ENCODE measurements at regions not wholly inside any gene's neighbourhood (a gene's known extent, or its start where the extent isn't known, plus 50 kb on each side); places are given as distances from the start of the nearest gene placed in this dataset.
A peak's percentile ranks its signal among the peaks of the same experiment; 100 is the strongest.

GRCh38 chr9:78563269-78563668 lies 266.3 kb downstream of the PSAT1 start:
- no peak for DNase-seq

- DNase-seq: no peak
These were observed 268.6 kb downstream of the PSAT1 start for GRCh38 chr9:78565481-78565880.

GRCh38 chr9:78566521-78566920 lies 269.6 kb downstream of the PSAT1 start:
- DNase-seq: no peak

GRCh38 chr9:78566948-78567675 lies 270.2 kb downstream of the PSAT1 start:
- no peak for DNase-seq

- peak in 2 of 51 donors; percentile 11 to 53 for DNase-seq
These were observed 270.8 kb downstream of the PSAT1 start for GRCh38 chr9:78567693-78568092.

GRCh38 chr9:78568774-78569173 lies 271.8 kb downstream of the PSAT1 start:
- no peak for DNase-seq

GRCh38 chr9:78572266-78572665 lies 275.3 kb downstream of the PSAT1 start:
- DNase-seq: no peak

- DNase-seq: peak in 5 of 51 donors; percentile 0 to 34 (median 5)
These were observed 276.3 kb downstream of the PSAT1 start for GRCh38 chr9:78573205-78573604.

GRCh38 chr9:78573669-78574068 lies 276.7 kb downstream of the PSAT1 start:
- no peak for DNase-seq

GRCh38 chr9:78574354-78575045 lies 277.6 kb downstream of the PSAT1 start:
- no peak for DNase-seq

- no peak for DNase-seq
These were observed 278.2 kb downstream of the PSAT1 start for GRCh38 chr9:78575081-78575480.

- DNase-seq: no peak
These were observed 278.8 kb downstream of the PSAT1 start for GRCh38 chr9:78575771-78576170.

GRCh38 chr9:78577156-78577906 lies 280.4 kb downstream of the PSAT1 start:
- DNase-seq: no peak

- no peak for DNase-seq
These were observed 281.1 kb downstream of the PSAT1 start for GRCh38 chr9:78578072-78578471.

GRCh38 chr9:78582821-78583220 lies 285.9 kb downstream of the PSAT1 start:
- no peak for DNase-seq

GRCh38 chr9:78584589-78584988 lies 287.7 kb downstream of the PSAT1 start:
- DNase-seq: no peak

GRCh38 chr9:78585909-78586308 lies 289.0 kb downstream of the PSAT1 start:
- DNase-seq: no peak

GRCh38 chr9:78590068-78590467 lies 293.1 kb downstream of the PSAT1 start:
- no peak for DNase-seq

GRCh38 chr9:78592811-78593210 lies 295.9 kb downstream of the PSAT1 start:
- no peak for DNase-seq

- DNase-seq: no peak
These were observed 298.4 kb downstream of the PSAT1 start for GRCh38 chr9:78595200-78595945.

GRCh38 chr9:78596346-78596745 lies 299.4 kb downstream of the PSAT1 start:
- DNase-seq: no peak

GRCh38 chr9:78598120-78598519 lies 301.2 kb downstream of the PSAT1 start:
- no peak for DNase-seq
